BE2C (cell line): ENCODE measurements at regions not wholly inside any gene's neighbourhood (a gene's known extent, or its start where the extent isn't known, plus 50 kb on each side); places are given as distances from the start of the nearest gene placed in this dataset.

ENCODE experiments used
- DNase-seq: peaks from one replicate; pipeline ENCODE4 v3.0.0-alpha.2; 2020
- H3K27me3 ChIP-seq: fragments of 250-450 bp; sonication (Bioruptor Pico); 2 replicates; pipeline ENCODE4 v1.5.1; 2020; ENCODE audit warnings: mild to moderate bottlenecking
- H3K36me3 ChIP-seq: fragments of 250-450 bp; sonication (Bioruptor Pico); 2 replicates; pipeline ENCODE4 v1.5.1; 2020; ENCODE audit warnings: mild to moderate bottlenecking
- H3K4me1 ChIP-seq: fragments of 250-450 bp; sonication (Bioruptor Pico); 2 replicates; pipeline ENCODE4 v1.5.1; 2020
- H3K4me3 ChIP-seq: 2 replicates; pipeline ENCODE4 v1.5.1; 2011; ENCODE audit warnings: low read depth, low read length
- H3K9me3 ChIP-seq: fragments of 250-450 bp; sonication (Bioruptor Pico); 2 replicates; pipeline ENCODE4 v1.5.1; 2020
- TF ChIP-seq, protein P1 (sequence below): IDR thresholded peaks from 2 replicates; pipeline ENCODE4 v1.5.1; 2012; ENCODE audit warnings: mild to moderate bottlenecking, low read depth, low read length

DNA sequence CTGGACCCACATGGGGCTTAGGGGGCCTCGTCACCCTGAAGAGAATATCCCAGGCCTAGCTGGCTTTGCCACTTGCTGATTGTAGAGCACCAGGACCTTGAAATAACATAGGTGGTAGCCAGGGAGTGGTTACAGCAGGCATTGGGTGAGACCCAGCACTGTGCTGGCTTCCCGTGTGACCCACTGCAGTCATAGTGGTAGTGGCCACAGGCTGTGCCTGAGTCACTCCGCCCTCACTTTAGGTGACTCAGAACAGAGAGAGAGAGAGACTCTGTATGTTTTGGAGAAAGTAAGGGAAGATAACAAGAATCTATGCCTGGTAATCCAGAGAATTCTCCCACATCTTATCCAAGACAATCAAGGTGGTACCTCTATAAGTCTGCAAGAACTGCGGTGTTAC lies 98.7 kb upstream of the LHX8 start:
- no peaks in the 10 kb centered on the region for H3K36me3 ChIP-seq
- H3K27me3 ChIP-seq = no peaks in the 10 kb centered on the region
- H3K9me3 ChIP-seq = no peaks in the 10 kb centered on the region
- no peaks in the 10 kb centered on the region for H3K4me1 ChIP-seq
- TF ChIP-seq, protein P1, sequence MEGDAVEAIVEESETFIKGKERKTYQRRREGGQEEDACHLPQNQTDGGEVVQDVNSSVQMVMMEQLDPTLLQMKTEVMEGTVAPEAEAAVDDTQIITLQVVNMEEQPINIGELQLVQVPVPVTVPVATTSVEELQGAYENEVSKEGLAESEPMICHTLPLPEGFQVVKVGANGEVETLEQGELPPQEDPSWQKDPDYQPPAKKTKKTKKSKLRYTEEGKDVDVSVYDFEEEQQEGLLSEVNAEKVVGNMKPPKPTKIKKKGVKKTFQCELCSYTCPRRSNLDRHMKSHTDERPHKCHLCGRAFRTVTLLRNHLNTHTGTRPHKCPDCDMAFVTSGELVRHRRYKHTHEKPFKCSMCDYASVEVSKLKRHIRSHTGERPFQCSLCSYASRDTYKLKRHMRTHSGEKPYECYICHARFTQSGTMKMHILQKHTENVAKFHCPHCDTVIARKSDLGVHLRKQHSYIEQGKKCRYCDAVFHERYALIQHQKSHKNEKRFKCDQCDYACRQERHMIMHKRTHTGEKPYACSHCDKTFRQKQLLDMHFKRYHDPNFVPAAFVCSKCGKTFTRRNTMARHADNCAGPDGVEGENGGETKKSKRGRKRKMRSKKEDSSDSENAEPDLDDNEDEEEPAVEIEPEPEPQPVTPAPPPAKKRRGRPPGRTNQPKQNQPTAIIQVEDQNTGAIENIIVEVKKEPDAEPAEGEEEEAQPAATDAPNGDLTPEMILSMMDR = no peak
- no peak for DNase-seq
- no peak overlapping the region for H3K4me3 ChIP-seq

DNA sequence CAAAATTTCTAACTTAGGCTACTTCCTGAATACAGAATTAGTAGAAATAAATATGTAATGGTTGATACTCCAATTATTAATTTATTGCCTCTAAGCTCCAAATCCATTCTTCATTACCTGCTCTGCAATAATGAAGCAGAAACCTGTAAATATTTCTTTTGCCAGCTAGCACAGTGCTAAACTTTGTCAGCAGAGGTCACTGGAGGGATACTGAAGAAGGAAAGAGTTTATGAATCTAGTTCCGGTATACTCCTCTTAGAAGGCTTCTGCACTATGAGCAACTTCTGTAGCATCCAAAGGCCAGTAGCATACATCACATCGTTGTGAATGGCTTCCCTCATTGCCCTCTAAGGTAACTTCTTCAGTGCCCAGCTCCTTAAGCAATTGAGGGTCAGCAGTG lies 81.0 kb upstream of the LHX8 start:
- no peaks in the 10 kb centered on the region for H3K9me3 ChIP-seq
- no peaks in the 10 kb centered on the region for H3K4me1 ChIP-seq
- no peaks in the 10 kb centered on the region for H3K36me3 ChIP-seq
- no peak for DNase-seq
- H3K4me3 ChIP-seq = no peak overlapping the region
- no peaks in the 10 kb centered on the region for H3K27me3 ChIP-seq
- TF ChIP-seq, protein P1 = peak; percentile 37

GRCh38 chr1:75058424-75058823 lies 75.8 kb upstream of the LHX8 start:
- no peak for DNase-seq
- Histone ChIP-seq H3K9me3 (no peaks in the 10 kb centered on the region), H3K4me1 (no peaks in the 10 kb centered on the region), H3K27me3 (no peaks in the 10 kb centered on the region), H3K36me3 (no peaks in the 10 kb centered on the region), H3K4me3 (no peak overlapping the region)
- TF ChIP-seq, protein P1 = no peak

DNA sequence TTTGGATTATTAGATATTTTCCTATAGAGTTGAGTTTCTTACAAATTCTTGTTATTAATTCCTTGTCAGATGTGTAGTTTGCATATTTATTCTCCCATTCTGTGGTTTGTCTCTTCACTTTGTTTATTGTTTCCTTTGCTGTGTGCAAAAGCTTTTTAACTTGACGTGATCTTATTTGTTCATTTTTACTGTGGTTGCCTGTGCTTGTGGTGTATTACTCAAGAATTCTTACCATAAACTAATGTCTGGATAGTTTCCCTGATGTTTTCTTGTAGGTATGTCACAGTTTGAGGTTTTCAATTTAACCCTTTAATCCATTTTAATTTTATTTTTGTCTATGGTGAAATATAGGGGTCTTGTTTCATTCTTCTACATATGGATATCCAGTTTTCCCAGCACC lies 72.1 kb upstream of the LHX8 start:
- Histone ChIP-seq H3K4me1 (no peaks in the 10 kb centered on the region), H3K36me3 (no peaks in the 10 kb centered on the region), H3K9me3 (no peaks in the 10 kb centered on the region), H3K4me3 (no peak overlapping the region), H3K27me3 (no peaks in the 10 kb centered on the region)
- DNase-seq = no peak
- TF ChIP-seq, protein P1 = no peak

- Histone ChIP-seq H3K4me3 (no peak overlapping the region), H3K36me3 (no peaks in the 10 kb centered on the region), H3K4me1 (no peaks in the 10 kb centered on the region), H3K9me3 (no peaks in the 10 kb centered on the region), H3K27me3 (no peaks in the 10 kb centered on the region)
- DNase-seq = peak; percentile 9
- TF ChIP-seq, protein P1 = 0 out of 2 replicates have a peak, but pooled peaks have one; percentile 2
Measured at GRCh38 chr1:75067975-75068374, 66.2 kb upstream of the LHX8 start.

DNA sequence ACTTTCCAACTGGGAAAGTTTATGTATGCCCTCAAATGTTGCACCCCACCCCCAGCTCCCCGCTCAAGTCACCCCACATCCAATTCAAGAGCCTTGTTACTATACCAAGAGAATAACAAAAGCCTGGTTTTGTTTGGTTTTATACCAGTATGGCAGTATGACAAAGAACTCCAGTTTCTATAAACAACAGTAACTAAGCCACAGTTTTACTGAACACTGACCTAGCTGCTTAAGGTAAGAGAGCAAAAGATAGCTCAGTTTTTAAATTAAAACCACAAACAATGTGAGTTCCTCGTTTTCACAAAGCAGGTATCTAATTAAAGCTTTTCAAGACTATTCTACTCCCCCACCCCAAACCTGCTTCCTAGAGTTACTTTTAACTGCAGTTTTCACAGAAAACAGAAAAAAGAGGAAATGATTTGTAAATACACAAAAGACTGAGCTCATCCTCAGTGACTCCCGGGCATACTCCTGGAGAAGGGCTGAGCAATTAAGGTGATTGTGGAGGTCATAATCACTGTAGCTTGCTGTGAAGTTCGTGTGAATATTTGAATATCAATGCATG lies 59.3 kb upstream of the LHX8 start:
- H3K27me3 ChIP-seq = no peaks in the 10 kb centered on the region
- H3K36me3 ChIP-seq = no peaks in the 10 kb centered on the region
- no peaks in the 10 kb centered on the region for H3K4me1 ChIP-seq
- TF ChIP-seq, protein P1 = no peak
- H3K9me3 ChIP-seq = no peaks in the 10 kb centered on the region
- DNase-seq = no peak
- no peak overlapping the region for H3K4me3 ChIP-seq
